Neural cell (in vitro differentiated cells): ENCODE measurements at regions not wholly inside any gene's neighbourhood (a gene's known extent, or its start where the extent isn't known, plus 50 kb on each side); places are given as distances from the start of the nearest gene placed in this dataset.

Source experiments
- H2AFZ ChIP-seq: fragments of 200-600, 300-800 bp; sonication (generic), shearing (Covaris generic); 2 replicates; pipeline ENCODE4 v1.6.0; 2014; ENCODE audit warnings: low read depth, mild to moderate bottlenecking, antibody characterized with exemption, low read length, moderate library complexity
- H3F3A ChIP-seq: fragments of 200-600 bp; shearing (Covaris generic); 2 replicates; pipeline ENCODE4 v1.6.1; 2016; ENCODE audit warnings: mild to moderate bottlenecking, moderate library complexity, mixed read lengths, antibody characterized with exemption, low read length; ENCODE audit not compliant: insufficient read depth, poor library complexity, severe bottlenecking
- H3K27ac ChIP-seq: fragments of 200-600, 300-800 bp; sonication (generic), shearing (Covaris generic); 2 replicates; pipeline ENCODE4 v1.5.1; 2014; ENCODE audit warnings: mild to moderate bottlenecking, low read length, moderate library complexity
- H3K27me3 ChIP-seq: fragments of 300-800, 200-600 bp; sonication (generic), shearing (Covaris generic); 2 replicates; pipeline ENCODE4 v1.6.0; 2014; ENCODE audit warnings: mild to moderate bottlenecking, low read depth, low read length, moderate library complexity; ENCODE audit not compliant: insufficient read depth
- H3K36me3 ChIP-seq: fragments of 300-800, 200-600 bp; sonication (generic), shearing (Covaris generic); 2 replicates; pipeline ENCODE4 v1.5.1; 2014; ENCODE audit warnings: mild to moderate bottlenecking, antibody characterized with exemption, low read length, moderate library complexity; ENCODE audit not compliant: insufficient read depth
- H3K4me2 ChIP-seq: fragments of 300-800, 200-600 bp; sonication (generic), shearing (Covaris generic); 2 replicates; pipeline ENCODE4 v1.6.0; 2014; ENCODE audit warnings: mild to moderate bottlenecking, low read length
- H3K4me3 ChIP-seq: fragments of 300-800, 200-600 bp; sonication (generic), shearing (Covaris generic); 2 replicates; pipeline ENCODE4 v1.5.1; 2014; ENCODE audit warnings: mild to moderate bottlenecking, low read length, moderate library complexity
- H3K79me2 ChIP-seq: fragments of 200-600 bp; shearing (Covaris generic); replicated peaks from 2 replicates; pipeline ENCODE4 v1.6.0; 2014; ENCODE audit warnings: mild to moderate bottlenecking, low read length, moderate library complexity; ENCODE audit not compliant: insufficient read depth
- H3K9ac ChIP-seq: fragments of 300-800, 200-600 bp; sonication (generic), shearing (Covaris generic); 2 replicates; pipeline ENCODE4 v1.6.1; 2016; ENCODE audit warnings: mild to moderate bottlenecking, low read length, mixed read lengths
- H3K9me2 ChIP-seq: fragments of 200-600 bp; shearing (Covaris generic); 2 replicates; pipeline ENCODE4 v1.6.1; 2016; ENCODE audit warnings: mild to moderate bottlenecking, low read length, mixed read lengths; ENCODE audit not compliant: insufficient read depth
- H3K9me3 ChIP-seq: fragments of 200-600, 300-800 bp; sonication (generic), shearing (Covaris generic); 2 replicates; pipeline ENCODE4 v1.6.1; 2016; ENCODE audit warnings: mild to moderate bottlenecking, mixed run types, low read length, moderate library complexity, mixed read lengths
- H4K20me1 ChIP-seq: fragments of 200-600 bp; shearing (Covaris generic); 2 replicates; pipeline ENCODE4 v1.6.1; 2016; ENCODE audit warnings: mild to moderate bottlenecking, mixed run types; ENCODE audit not compliant: insufficient read depth
- CTCF ChIP-seq: fragments of 450-650 bp; IDR thresholded peaks from 2 replicates; pipeline ENCODE4 v1.5.1; 2014; ENCODE audit warnings: antibody characterized with exemption, mild to moderate bottlenecking, moderate library complexity; ENCODE audit not compliant: poor library complexity, severe bottlenecking
- EP300 ChIP-seq: fragments of 450-650 bp; conservative IDR thresholded peaks from 2 replicates; pipeline ENCODE4 v1.6.1; 2014; ENCODE audit warnings: antibody characterized with exemption, mild to moderate bottlenecking, moderate library complexity; ENCODE audit not compliant: poor library complexity, severe bottlenecking
- EZH2 ChIP-seq: fragments of 200-600, 300-800 bp; shearing (Covaris generic), sonication (generic); IDR thresholded peaks from 2 replicates; pipeline ENCODE4 v1.6.1; 2014; ENCODE audit warnings: antibody characterized with exemption, low read length, borderline replicate concordance, mild to moderate bottlenecking; ENCODE audit not compliant: insufficient read depth, poor library complexity, severe bottlenecking
- MXI1 ChIP-seq: fragments of 450-650 bp; conservative IDR thresholded peaks from 2 replicates; pipeline ENCODE4 v1.6.1; 2014; ENCODE audit warnings: antibody characterized with exemption, mild to moderate bottlenecking; ENCODE audit not compliant: poor library complexity, severe bottlenecking
- POLR2AphosphoS5 ChIP-seq: IDR thresholded peaks from 2 replicates; pipeline ENCODE4 v1.6.1; 2012
- RAD21 ChIP-seq: fragments of 450-650 bp; conservative IDR thresholded peaks from 2 replicates; pipeline ENCODE4 v1.6.1; 2014; ENCODE audit warnings: antibody characterized with exemption, mild to moderate bottlenecking, moderate library complexity
- REST ChIP-seq: IDR thresholded peaks from 2 replicates; pipeline ENCODE4 v1.6.1; 2012; ENCODE audit warnings: borderline replicate concordance
- SMC3 ChIP-seq: fragments of 450-650 bp; conservative IDR thresholded peaks from 2 replicates; pipeline ENCODE4 v1.6.1; 2014; ENCODE audit warnings: antibody characterized with exemption, mild to moderate bottlenecking, moderate library complexity; ENCODE audit not compliant: poor library complexity
- TAF1 ChIP-seq: IDR thresholded peaks from 2 replicates; pipeline ENCODE4 v1.6.1; 2012; ENCODE audit warnings: low read depth

GRCh38 chr16:52316241-52316640 is 230.7 kb downstream of the TOX3 start:
- H4K20me1 ChIP-seq: no peaks in the 10 kb centered on the region
- no peaks in the 10 kb centered on the region for H3K36me3 ChIP-seq
- no peaks in the 10 kb centered on the region for H3K9me3 ChIP-seq
- H3K9ac ChIP-seq: no peak overlapping the region
- no peak overlapping the region for H3K4me3 ChIP-seq
- TF ChIP-seq REST: no peak
- no peak overlapping the region for H2AFZ ChIP-seq
- no peaks in the 10 kb centered on the region for H3K9me2 ChIP-seq
- no peak overlapping the region for H3K27ac ChIP-seq
- H3K27me3 ChIP-seq: no peaks in the 10 kb centered on the region
- no peaks in the 10 kb centered on the region for H3F3A ChIP-seq
- H3K4me2 ChIP-seq: no peak overlapping the region
- H3K79me2 ChIP-seq: no peaks in the 10 kb centered on the region

GRCh38 chr16:52312716-52313115 is 234.2 kb downstream of the TOX3 start:
- Histone ChIP-seq H3F3A (no peaks in the 10 kb centered on the region), H3K27me3 (no peaks in the 10 kb centered on the region), H3K36me3 (no peaks in the 10 kb centered on the region), H3K79me2 (no peaks in the 10 kb centered on the region), H3K4me2 (no peak overlapping the region), H3K9me3 (no peaks in the 10 kb centered on the region), H4K20me1 (no peaks in the 10 kb centered on the region), H3K27ac (no peak overlapping the region), H3K9me2 (no peaks in the 10 kb centered on the region), H2AFZ (no peak overlapping the region), H3K9ac (no peak overlapping the region), H3K4me3 (no peak overlapping the region)
- TF ChIP-seq REST (no peak), EZH2 (no peak), RAD21 (no peak), CTCF (no peak), TAF1 (no peak), MXI1 (no peak), SMC3 (no peak), POLR2AphosphoS5 (no peak), EP300 (no peak)
